ENCODE measurements at regions not wholly inside any gene's neighbourhood (a gene's known extent, or its start where the extent isn't known, plus 50 kb on each side); places are given as distances from the start of the nearest gene placed in this dataset.

- TF ChIP-seq POLR2A (IDR thresholded peaks at IDR 0.05) (no peak), POLR2AphosphoS5 (IDR thresholded peaks at IDR 0.05) (no peak), EP300 (IDR thresholded peaks at IDR 0.05; ENCODE audit: low read depth) (no peak)
- TF ChIP-seq, protein P1, sequence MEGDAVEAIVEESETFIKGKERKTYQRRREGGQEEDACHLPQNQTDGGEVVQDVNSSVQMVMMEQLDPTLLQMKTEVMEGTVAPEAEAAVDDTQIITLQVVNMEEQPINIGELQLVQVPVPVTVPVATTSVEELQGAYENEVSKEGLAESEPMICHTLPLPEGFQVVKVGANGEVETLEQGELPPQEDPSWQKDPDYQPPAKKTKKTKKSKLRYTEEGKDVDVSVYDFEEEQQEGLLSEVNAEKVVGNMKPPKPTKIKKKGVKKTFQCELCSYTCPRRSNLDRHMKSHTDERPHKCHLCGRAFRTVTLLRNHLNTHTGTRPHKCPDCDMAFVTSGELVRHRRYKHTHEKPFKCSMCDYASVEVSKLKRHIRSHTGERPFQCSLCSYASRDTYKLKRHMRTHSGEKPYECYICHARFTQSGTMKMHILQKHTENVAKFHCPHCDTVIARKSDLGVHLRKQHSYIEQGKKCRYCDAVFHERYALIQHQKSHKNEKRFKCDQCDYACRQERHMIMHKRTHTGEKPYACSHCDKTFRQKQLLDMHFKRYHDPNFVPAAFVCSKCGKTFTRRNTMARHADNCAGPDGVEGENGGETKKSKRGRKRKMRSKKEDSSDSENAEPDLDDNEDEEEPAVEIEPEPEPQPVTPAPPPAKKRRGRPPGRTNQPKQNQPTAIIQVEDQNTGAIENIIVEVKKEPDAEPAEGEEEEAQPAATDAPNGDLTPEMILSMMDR (IDR thresholded peaks at IDR 0.05), result no peak
Observed at GRCh38 chr13:85616275-85616674, 182.9 kb downstream of the SLITRK6 start.
